Activated CD8-positive, alpha-beta memory T cell treated with anti-CD3 and anti-CD28 coated beads, Interleukin-2, amount 10 ng/mL, durations not matched to agents 7 days and 5 days (primary cell): ENCODE measurements at regions not wholly inside any gene's neighbourhood (a gene's known extent, or its start where the extent isn't known, plus 50 kb on each side); places are given as distances from the start of the nearest gene placed in this dataset.

Experiments used
- ATAC-seq: fragments of 150-1000 bp; cut with Tn5 transposase; one replicate; pipeline ENCODE4 v1.10.0; 2021; ENCODE audit warnings: moderate library complexity
- CTCF ChIA-PET: fragments of 350-600 bp; sonication (Branson Sonifier 250); formaldehyde crosslinking; loops from one replicate; lab custom pipeline; 2021; ENCODE audit warnings: antibody characterized with exemption; lab: Charles Lee
- DNase-seq: peaks from one replicate; pipeline ENCODE4 v3.0.0-alpha.2; 2020
- H3K27ac Mint-ChIP-seq: one replicate; pipeline ENCODE4 v1.8.0; 2021; ENCODE audit warnings: mild to moderate bottlenecking, mixed read lengths
- H3K27me3 Mint-ChIP-seq: one replicate; pipeline ENCODE4 v1.8.0; 2021; ENCODE audit warnings: mixed read lengths
- H3K36me3 Mint-ChIP-seq: one replicate; pipeline ENCODE4 v1.8.0; 2021; ENCODE audit warnings: mild to moderate bottlenecking, mixed read lengths
- H3K4me1 Mint-ChIP-seq: one replicate; pipeline ENCODE4 v1.8.0; 2021; ENCODE audit warnings: mixed read lengths
- H3K4me3 Mint-ChIP-seq: one replicate; pipeline ENCODE4 v1.8.0; 2021; ENCODE audit warnings: mild to moderate bottlenecking, moderate library complexity, mixed read lengths
- H3K9me3 Mint-ChIP-seq: one replicate; pipeline ENCODE4 v1.8.0; 2022; ENCODE audit warnings: low read depth, mixed read lengths

GRCh38 chr3:178288074-178288473, 248.2 kb upstream of the KCNMB2 start:
- no peak overlapping the region for H3K4me3 Mint-ChIP-seq
- no peak overlapping the region for H3K27ac Mint-ChIP-seq
- CTCF ChIA-PET = no interaction called here
- no peaks in the 10 kb centered on the region for H3K4me1 Mint-ChIP-seq
- no peaks in the 10 kb centered on the region for H3K36me3 Mint-ChIP-seq
- H3K27me3 Mint-ChIP-seq = no peaks in the 10 kb centered on the region
- H3K9me3 Mint-ChIP-seq = peaks cover 2% of the 10 kb centered on the region
- no peak for DNase-seq
- ATAC-seq = no peak

- H3K27me3 Mint-ChIP-seq = no peaks in the 10 kb centered on the region
- CTCF ChIA-PET = no interaction called here
- no peaks in the 10 kb centered on the region for H3K4me1 Mint-ChIP-seq
- ATAC-seq = no peak
- no peak for DNase-seq
- peaks cover 2% of the 10 kb centered on the region for H3K9me3 Mint-ChIP-seq
- no peak overlapping the region for H3K27ac Mint-ChIP-seq
- no peaks in the 10 kb centered on the region for H3K36me3 Mint-ChIP-seq
- H3K4me3 Mint-ChIP-seq = no peak overlapping the region
Measured at GRCh38 chr3:178289544-178290160, 246.6 kb upstream of the KCNMB2 start.

- H3K27me3 Mint-ChIP-seq = no peaks in the 10 kb centered on the region
- H3K4me3 Mint-ChIP-seq = no peak overlapping the region
- no peak for DNase-seq
- peaks cover 2% of the 10 kb centered on the region for H3K9me3 Mint-ChIP-seq
- no peaks in the 10 kb centered on the region for H3K4me1 Mint-ChIP-seq
- CTCF ChIA-PET = no interaction called here
- ATAC-seq = no peak
- H3K36me3 Mint-ChIP-seq = no peaks in the 10 kb centered on the region
- no peak overlapping the region for H3K27ac Mint-ChIP-seq
Measured at GRCh38 chr3:178291574-178292370, 244.5 kb upstream of the KCNMB2 start.

- Mint-ChIP-seq H3K4me1 (no peaks in the 10 kb centered on the region), H3K9me3 (no peaks in the 10 kb centered on the region), H3K27me3 (no peaks in the 10 kb centered on the region), H3K4me3 (no peak overlapping the region), H3K36me3 (no peaks in the 10 kb centered on the region), H3K27ac (no peak overlapping the region)
- no peak for ATAC-seq
- CTCF ChIA-PET = no interaction called here
- DNase-seq = no peak
Measured at GRCh38 chr3:178295292-178295912, 240.8 kb upstream of the KCNMB2 start.

- no peaks in the 10 kb centered on the region for H3K9me3 Mint-ChIP-seq
- H3K36me3 Mint-ChIP-seq = no peaks in the 10 kb centered on the region
- H3K4me1 Mint-ChIP-seq = no peaks in the 10 kb centered on the region
- H3K27ac Mint-ChIP-seq = no peak overlapping the region
- CTCF ChIA-PET = no interaction called here
- H3K27me3 Mint-ChIP-seq = no peaks in the 10 kb centered on the region
- ATAC-seq (no peak), DNase-seq (no peak)
- H3K4me3 Mint-ChIP-seq = no peak overlapping the region
Measured at GRCh38 chr3:178297199-178297598, 239.0 kb upstream of the KCNMB2 start.

- ATAC-seq = no peak
- CTCF ChIA-PET = no interaction called here
- H3K9me3 Mint-ChIP-seq = no peaks in the 10 kb centered on the region
- H3K4me1 Mint-ChIP-seq = no peaks in the 10 kb centered on the region
- H3K27ac Mint-ChIP-seq = no peak overlapping the region
- no peak for DNase-seq
- no peaks in the 10 kb centered on the region for H3K27me3 Mint-ChIP-seq
- no peak overlapping the region for H3K4me3 Mint-ChIP-seq
- H3K36me3 Mint-ChIP-seq = no peaks in the 10 kb centered on the region
Measured at GRCh38 chr3:178297740-178298139, 238.5 kb upstream of the KCNMB2 start.

GRCh38 chr3:178300441-178300959, 235.7 kb upstream of the KCNMB2 start:
- H3K27me3 Mint-ChIP-seq = no peaks in the 10 kb centered on the region
- no peaks in the 10 kb centered on the region for H3K36me3 Mint-ChIP-seq
- DNase-seq (no peak), ATAC-seq (no peak)
- H3K4me3 Mint-ChIP-seq = no peak overlapping the region
- CTCF ChIA-PET = no interaction called here
- no peak overlapping the region for H3K27ac Mint-ChIP-seq
- H3K4me1 Mint-ChIP-seq = no peaks in the 10 kb centered on the region
- no peaks in the 10 kb centered on the region for H3K9me3 Mint-ChIP-seq

GRCh38 chr3:178302966-178303930, 233.0 kb upstream of the KCNMB2 start:
- Mint-ChIP-seq H3K27me3 (no peaks in the 10 kb centered on the region), H3K4me1 (no peaks in the 10 kb centered on the region), H3K36me3 (no peaks in the 10 kb centered on the region), H3K27ac (no peak overlapping the region), H3K9me3 (no peaks in the 10 kb centered on the region), H3K4me3 (no peak overlapping the region)
- CTCF ChIA-PET = no interaction called here
- ATAC-seq = no peak
- DNase-seq = no peak

GRCh38 chr3:178304758-178305467, 231.3 kb upstream of the KCNMB2 start:
- no peaks in the 10 kb centered on the region for H3K27me3 Mint-ChIP-seq
- no peaks in the 10 kb centered on the region for H3K4me1 Mint-ChIP-seq
- ATAC-seq (no peak), DNase-seq (no peak)
- H3K4me3 Mint-ChIP-seq = no peak overlapping the region
- CTCF ChIA-PET = no interaction called here
- H3K9me3 Mint-ChIP-seq = no peaks in the 10 kb centered on the region
- H3K27ac Mint-ChIP-seq = no peak overlapping the region
- no peaks in the 10 kb centered on the region for H3K36me3 Mint-ChIP-seq

- CTCF ChIA-PET = no interaction called here
- H3K27me3 Mint-ChIP-seq = no peaks in the 10 kb centered on the region
- no peaks in the 10 kb centered on the region for H3K9me3 Mint-ChIP-seq
- H3K27ac Mint-ChIP-seq = no peak overlapping the region
- ATAC-seq (no peak), DNase-seq (no peak)
- H3K4me1 Mint-ChIP-seq = no peaks in the 10 kb centered on the region
- H3K36me3 Mint-ChIP-seq = no peaks in the 10 kb centered on the region
- no peak overlapping the region for H3K4me3 Mint-ChIP-seq
Measured at GRCh38 chr3:178306432-178307115, 229.7 kb upstream of the KCNMB2 start.

- CTCF ChIA-PET = interaction anchor here (0.7 kb wide), 1 partner anchor 148 kb away, joined by 3 read pairs; no protein-coding TSS in a partner anchor
- no peak overlapping the region for H3K4me3 Mint-ChIP-seq
- H3K9me3 Mint-ChIP-seq = no peaks in the 10 kb centered on the region
- ATAC-seq (no peak), DNase-seq (no peak)
- no peak overlapping the region for H3K27ac Mint-ChIP-seq
- no peaks in the 10 kb centered on the region for H3K27me3 Mint-ChIP-seq
- no peaks in the 10 kb centered on the region for H3K36me3 Mint-ChIP-seq
- no peaks in the 10 kb centered on the region for H3K4me1 Mint-ChIP-seq
Measured at GRCh38 chr3:178308771-178309170, 227.5 kb upstream of the KCNMB2 start.

- no peak overlapping the region for H3K4me3 Mint-ChIP-seq
- ATAC-seq = no peak
- CTCF ChIA-PET = no interaction called here
- H3K4me1 Mint-ChIP-seq = no peaks in the 10 kb centered on the region
- no peaks in the 10 kb centered on the region for H3K27me3 Mint-ChIP-seq
- DNase-seq = no peak
- no peak overlapping the region for H3K27ac Mint-ChIP-seq
- H3K9me3 Mint-ChIP-seq = no peaks in the 10 kb centered on the region
- H3K36me3 Mint-ChIP-seq = no peaks in the 10 kb centered on the region
Measured at GRCh38 chr3:178310949-178311348, 225.3 kb upstream of the KCNMB2 start.
